Skeletal muscle tissue (tissue), 3 donors: ENCODE measurements at regions not wholly inside any gene's neighbourhood (a gene's known extent, or its start where the extent isn't known, plus 50 kb on each side); places are given as distances from the start of the nearest gene placed in this dataset.

Experiments
- H3K27ac ChIP-seq: one replicate; pipeline ENCODE4 v1.7.0; 2013; ENCODE audit warnings: mild to moderate bottlenecking, low read depth, low read length, inconsistent platforms
- H3K27me3 ChIP-seq, 3 donors: one replicate each; pipeline ENCODE4 v1.7.0; 2013; ENCODE audit warnings: low read length in 3 of 3; ENCODE audit not compliant: control insufficient read depth in 3 of 3, insufficient read depth in 3 of 3
- H3K36me3 ChIP-seq, 3 donors: one replicate each; pipeline ENCODE4 v1.7.0; 2013; ENCODE audit warnings: low read length in 3 of 3; ENCODE audit not compliant: control insufficient read depth in 3 of 3, insufficient read depth in 3 of 3
- H3K4me1 ChIP-seq, 3 donors: one replicate each; pipeline ENCODE4 v1.7.0; 2013; ENCODE audit warnings: low read length in 3 of 3, mild to moderate bottlenecking in 3 of 3; ENCODE audit not compliant: control insufficient read depth in 3 of 3, insufficient read depth in 3 of 3
- H3K4me3 ChIP-seq, 3 donors: one replicate each; pipeline ENCODE4 v1.7.0; 2013; ENCODE audit warnings: low read length in 3 of 3
- H3K9ac ChIP-seq, 3 donors: one replicate each; pipeline ENCODE4 v1.7.0; 2013; ENCODE audit warnings: low read length in 3 of 3, mild to moderate bottlenecking in 3 of 3, moderate library complexity in 2 of 3, low read depth in 1 of 3
- H3K9me3 ChIP-seq, 3 donors: one replicate each; pipeline ENCODE4 v1.7.0; 2013; ENCODE audit warnings: low read length in 3 of 3; ENCODE audit not compliant: control insufficient read depth in 3 of 3
- donor health status: Osteomylitis.

DNA sequence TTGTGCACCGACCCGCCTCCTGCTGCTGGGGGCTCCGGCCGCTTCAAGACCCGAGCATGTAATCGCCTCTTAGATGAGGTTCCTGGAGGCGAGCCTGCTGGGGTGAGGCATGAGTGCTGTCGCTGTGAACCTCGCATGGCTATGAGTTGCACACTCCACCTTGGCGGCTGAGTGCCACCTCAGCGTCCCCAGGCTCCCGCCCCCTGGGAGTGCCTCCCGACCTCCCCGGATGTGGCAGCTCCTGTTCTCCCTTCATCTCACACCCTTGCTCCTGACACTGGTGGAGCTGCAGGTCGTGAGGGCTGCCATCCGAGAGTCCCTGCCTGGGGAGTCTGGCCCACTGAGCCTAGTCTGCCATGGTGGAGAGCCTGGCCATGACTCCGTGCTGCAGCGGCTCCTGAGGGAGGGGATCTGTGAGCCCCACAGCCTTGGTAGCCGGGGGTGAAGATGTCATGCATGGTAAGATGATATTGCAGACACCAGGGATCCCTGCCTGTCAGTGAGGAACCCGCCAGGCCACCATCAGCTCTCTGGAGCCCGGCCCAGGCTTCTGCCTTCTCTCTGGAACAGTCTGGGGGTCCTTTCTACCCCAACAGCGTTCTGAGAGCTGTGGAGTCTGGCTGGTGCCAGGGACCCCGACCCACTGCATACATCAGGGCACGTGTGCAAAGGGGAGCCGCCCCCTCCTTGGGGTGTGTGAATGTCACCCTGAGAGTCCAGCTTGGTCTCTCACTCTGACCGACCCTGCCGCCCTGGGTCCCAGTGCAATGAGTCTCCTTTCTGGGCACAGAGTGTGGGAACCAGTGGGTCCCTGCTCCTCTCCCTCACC lies 61.6 kb upstream of the HS6ST1 start:
- no peaks in the 10 kb centered on the region for H3K36me3 ChIP-seq
- no peaks in the 10 kb centered on the region for H3K9me3 ChIP-seq
- peaks cover 0 to 5% (median 0%) of the 10 kb centered on the region in 3 donors for H3K27me3 ChIP-seq
- H3K9ac ChIP-seq = no peak overlapping the region
- H3K27ac ChIP-seq = no peak overlapping the region
- peaks cover 0 to 12% (median 3%) of the 10 kb centered on the region in 3 donors for H3K4me1 ChIP-seq
- H3K4me3 ChIP-seq = no peak overlapping the region

DNA sequence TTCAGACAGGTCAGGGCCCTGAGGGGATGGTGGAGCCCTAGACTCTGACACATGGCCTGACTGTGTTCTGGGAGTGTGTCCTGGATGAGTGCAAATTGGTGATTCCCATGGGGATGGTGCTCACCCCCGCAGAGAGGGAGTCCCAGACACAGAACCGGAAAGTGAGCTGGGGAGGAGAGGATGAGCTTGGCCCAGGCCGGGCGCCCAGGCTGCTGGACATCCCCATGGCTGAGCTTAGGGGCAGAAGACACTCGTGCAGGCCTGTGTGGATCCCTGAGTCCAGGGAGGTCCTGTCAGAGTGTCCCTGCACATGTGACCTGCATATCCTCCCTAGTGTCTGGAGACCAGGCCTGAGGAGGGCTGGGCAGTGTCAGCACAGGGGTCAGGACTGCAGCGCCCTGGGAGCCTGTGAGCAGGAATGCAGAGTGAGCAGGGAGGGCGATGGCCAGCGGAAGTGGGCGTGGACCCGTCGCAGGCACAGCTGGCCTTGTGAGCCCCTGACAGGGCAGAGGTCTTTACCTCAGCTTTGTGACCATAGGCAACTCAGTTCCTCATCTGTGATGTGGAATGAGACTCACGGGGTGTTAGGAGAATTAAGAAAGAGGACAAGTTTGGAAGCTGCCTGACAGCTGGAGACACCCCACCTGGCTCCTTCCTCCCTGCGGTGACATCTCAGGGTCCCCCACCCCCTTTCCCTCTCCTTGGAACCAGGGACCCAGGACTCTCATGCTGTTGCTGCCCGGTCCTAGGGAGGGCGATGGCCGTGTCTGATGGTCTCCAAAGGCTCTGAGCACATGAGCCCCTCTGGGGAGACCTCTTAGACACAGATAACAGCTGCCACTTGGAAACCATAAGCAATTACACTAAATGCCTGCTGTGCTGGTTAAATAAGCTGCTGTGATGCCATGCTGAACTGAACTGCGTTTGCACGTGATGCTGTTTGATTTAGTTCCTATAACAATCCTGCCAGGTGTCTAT lies 62.6 kb upstream of the HS6ST1 start:
- Histone ChIP-seq H3K4me3 (no peak overlapping the region), H3K4me1 (peaks cover 0 to 12% (median 3%) of the 10 kb centered on the region in 3 donors), H3K9ac (no peak overlapping the region)

DNA sequence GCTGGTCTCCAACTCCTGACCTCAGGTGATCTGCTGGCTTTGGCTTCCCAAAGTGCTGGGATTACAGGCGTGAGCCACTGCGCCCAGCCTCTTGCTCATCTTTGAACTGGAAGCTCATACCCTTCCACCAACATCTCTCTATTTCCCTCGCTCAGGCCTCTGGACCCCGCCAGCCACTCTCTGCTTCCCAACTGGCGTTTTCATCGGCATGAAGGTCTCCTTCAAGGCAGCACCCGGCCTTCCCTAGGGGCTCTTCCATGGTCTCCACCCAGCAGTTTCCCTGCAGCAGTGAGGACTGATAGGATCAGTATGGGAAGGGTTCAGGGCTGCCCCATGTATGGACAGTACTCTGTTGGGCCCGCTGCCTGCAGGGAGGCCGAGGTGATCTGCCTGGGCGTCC lies 65.8 kb upstream of the HS6ST1 start:
- Histone ChIP-seq H3K36me3 (no peaks in the 10 kb centered on the region), H3K27me3 (no peaks in the 10 kb centered on the region), H3K9ac (no peak overlapping the region), H3K4me3 (no peak overlapping the region), H3K4me1 (peaks cover 0 to 6% (median 3%) of the 10 kb centered on the region in 3 donors), H3K9me3 (no peaks in the 10 kb centered on the region), H3K27ac (no peak overlapping the region)

More for the DNA sequence above, 62.6 kb upstream of the HS6ST1 start:
- H3K36me3 ChIP-seq = no peaks in the 10 kb centered on the region
- no peak overlapping the region for H3K27ac ChIP-seq
- H3K9me3 ChIP-seq = no peaks in the 10 kb centered on the region
- H3K27me3 ChIP-seq = peaks cover 0 to 5% (median 0%) of the 10 kb centered on the region in 3 donors

DNA sequence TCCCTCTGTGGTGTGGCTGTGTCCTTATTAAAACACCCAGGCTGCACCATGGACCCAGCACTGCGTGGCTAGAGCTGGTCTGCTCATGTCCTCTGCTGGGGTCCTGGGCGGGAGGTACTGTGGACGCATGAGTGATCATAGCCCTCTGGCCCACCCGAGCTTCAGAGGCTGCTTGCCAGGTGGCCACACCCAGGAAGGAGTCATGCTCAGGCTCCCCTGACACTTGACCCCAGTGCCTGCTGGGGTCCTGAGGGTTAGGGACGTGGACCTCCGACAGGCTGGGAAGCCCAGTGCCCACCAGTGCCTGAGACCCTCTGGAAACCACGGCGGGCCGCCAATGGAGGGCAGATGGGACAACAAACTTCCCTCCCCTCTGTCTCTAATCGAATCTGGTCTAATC lies 66.3 kb upstream of the HS6ST1 start:
- H3K9ac ChIP-seq = no peak overlapping the region
- no peaks in the 10 kb centered on the region for H3K27me3 ChIP-seq
- no peaks in the 10 kb centered on the region for H3K9me3 ChIP-seq
- H3K27ac ChIP-seq = no peak overlapping the region
- peaks cover 0 to 6% (median 3%) of the 10 kb centered on the region in 3 donors for H3K4me1 ChIP-seq
- no peaks in the 10 kb centered on the region for H3K36me3 ChIP-seq
- H3K4me3 ChIP-seq = no peak overlapping the region

DNA sequence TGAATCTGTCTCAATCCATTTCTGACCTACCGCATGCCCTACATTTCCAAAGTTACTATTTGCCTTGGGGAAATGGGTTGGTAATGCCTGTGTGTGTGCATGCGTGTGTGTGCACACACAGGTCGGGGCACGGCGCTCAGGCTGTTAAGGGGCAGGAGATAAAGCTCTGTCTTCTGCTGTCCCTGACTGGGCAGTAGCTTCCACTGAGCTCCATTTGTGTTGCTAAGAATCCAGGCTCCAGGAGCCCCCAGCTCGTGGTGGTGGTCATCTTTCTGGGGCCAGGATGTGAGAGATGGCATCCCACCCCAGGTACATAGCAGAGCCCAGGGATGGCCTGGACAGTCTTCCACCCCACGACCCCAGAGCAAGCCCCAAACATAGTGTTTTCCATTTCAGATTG lies 66.7 kb upstream of the HS6ST1 start:
- no peak overlapping the region for H3K9ac ChIP-seq
- no peaks in the 10 kb centered on the region for H3K27me3 ChIP-seq
- H3K4me3 ChIP-seq = no peak overlapping the region
- H3K9me3 ChIP-seq = no peaks in the 10 kb centered on the region
- no peak overlapping the region for H3K27ac ChIP-seq
- peaks cover 0 to 6% (median 3%) of the 10 kb centered on the region in 3 donors for H3K4me1 ChIP-seq
- no peaks in the 10 kb centered on the region for H3K36me3 ChIP-seq

DNA sequence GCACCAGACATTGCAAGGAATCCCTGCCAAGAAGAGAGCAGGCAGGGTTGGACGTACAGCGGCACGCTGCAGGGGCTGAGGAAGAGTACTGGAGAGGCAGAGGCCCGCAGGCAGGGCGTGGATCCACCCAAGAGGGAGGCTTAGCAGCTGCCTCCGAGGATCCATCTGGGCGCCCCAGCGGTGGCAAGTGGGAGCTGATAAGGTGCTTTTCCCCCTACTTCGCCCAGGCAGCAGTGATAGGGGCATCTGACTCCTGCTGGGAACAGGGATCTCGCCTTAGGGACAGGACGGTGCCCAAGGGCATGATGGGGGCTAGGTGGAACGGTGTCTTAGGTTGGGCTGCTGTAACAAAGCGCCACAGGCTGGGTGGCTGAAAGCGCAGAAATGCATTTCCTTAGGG lies 67.4 kb upstream of the HS6ST1 start:
- Histone ChIP-seq H3K4me1 (peaks cover 0 to 3% (median 0%) of the 10 kb centered on the region in 3 donors), H3K9ac (no peak overlapping the region), H3K36me3 (no peaks in the 10 kb centered on the region), H3K4me3 (no peak overlapping the region), H3K9me3 (no peaks in the 10 kb centered on the region), H3K27me3 (no peaks in the 10 kb centered on the region), H3K27ac (no peak overlapping the region)

DNA sequence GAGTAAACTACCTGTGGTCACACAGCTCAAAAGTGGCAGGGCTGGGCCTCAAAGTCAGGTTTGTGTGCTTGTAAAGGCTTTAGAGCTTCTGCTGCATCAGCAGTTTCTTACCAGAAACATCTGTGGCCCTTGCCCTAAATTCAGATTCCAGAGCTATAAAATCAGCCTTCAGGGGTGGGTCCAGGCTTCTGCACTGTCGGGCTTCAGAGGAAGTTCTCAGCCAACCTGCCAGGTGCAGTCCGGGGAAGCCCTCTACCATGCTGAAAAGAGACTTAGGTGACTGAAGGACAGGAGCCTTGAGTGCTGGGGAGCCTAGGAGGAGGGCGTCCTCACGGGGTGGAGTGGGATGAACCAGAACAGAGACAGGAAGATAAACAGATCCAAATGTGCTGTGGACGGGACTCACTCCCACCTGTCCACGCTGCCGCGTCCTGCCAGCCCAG lies 69.9 kb upstream of the HS6ST1 start:
- no peaks in the 10 kb centered on the region for H3K4me1 ChIP-seq
- no peak overlapping the region for H3K27ac ChIP-seq
- no peaks in the 10 kb centered on the region for H3K36me3 ChIP-seq
- no peaks in the 10 kb centered on the region for H3K27me3 ChIP-seq
- no peak overlapping the region for H3K4me3 ChIP-seq
- H3K9me3 ChIP-seq = no peaks in the 10 kb centered on the region
- H3K9ac ChIP-seq = no peak overlapping the region

DNA sequence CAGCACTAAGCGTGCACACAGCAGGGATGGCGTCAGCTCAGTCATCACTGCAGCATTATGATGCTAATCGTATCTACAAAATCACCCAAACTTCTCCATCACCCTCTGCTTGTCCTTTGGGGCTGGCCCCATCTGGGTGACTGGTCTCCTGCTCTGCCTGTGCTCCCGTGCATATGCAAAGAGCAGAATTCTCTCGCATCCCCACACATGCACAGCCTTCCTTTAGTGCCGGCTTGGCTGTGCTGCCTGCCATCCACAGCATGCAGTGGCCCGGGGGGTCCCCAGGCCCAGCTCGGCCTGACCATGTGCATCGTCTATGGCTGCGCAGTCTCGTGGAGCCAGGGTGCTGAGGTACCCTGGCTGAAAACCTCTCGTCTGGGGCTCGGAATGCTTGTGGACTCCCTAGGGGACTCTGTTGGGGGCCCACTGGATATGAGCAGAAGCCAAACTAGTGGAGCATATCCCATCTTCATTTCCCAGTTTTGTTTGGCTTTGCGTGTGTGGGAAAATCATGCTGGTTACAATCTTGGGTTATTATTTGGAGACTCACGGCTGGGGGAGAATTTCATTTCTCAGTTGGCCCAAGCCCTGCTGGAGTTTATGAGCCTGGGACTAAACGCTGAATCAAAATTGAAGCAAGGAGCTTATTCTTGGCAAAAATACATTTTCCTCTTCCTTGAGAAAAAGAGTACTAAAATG lies 70.9 kb upstream of the HS6ST1 start:
- Histone ChIP-seq H3K4me1 (no peaks in the 10 kb centered on the region), H3K27ac (no peak overlapping the region), H3K36me3 (no peaks in the 10 kb centered on the region), H3K4me3 (no peak overlapping the region), H3K9ac (no peak overlapping the region), H3K9me3 (no peaks in the 10 kb centered on the region), H3K27me3 (no peaks in the 10 kb centered on the region)

DNA sequence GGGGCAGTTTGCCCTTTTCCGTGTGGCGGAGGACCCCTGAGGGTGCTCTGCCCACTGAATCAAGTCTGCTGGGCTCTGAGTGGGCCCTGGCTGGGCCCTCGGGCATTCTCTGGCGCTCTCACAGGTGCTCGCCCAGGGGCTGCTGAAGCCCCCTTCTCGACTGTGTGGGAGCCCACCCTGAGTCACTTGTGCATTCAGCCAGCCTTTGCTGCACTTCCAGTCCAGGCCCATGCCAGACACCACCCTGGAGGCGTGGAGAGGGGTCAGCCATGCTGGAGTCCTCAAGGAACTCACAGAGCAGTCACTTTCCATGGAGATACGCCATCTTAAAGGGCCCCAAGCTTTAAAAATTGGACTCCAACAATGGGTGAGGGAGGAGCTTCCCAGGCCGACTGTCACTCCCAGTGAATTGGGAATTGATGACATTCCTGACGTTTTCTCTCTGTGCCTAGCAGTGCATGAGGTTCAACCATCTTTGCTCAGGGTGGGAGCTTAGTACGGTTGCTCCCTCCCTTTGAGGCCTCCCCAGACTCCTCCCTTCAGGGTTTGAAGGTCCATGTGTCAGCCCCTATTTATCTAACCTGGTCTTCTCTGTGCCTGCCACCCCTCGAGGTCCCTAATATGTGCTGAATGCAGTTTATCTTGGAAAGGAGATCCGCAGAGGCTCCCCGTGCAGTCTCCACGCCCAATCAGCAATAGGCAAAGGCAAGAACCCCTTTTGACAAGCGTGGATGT lies 71.8 kb upstream of the HS6ST1 start:
- Histone ChIP-seq H3K4me3 (no peak overlapping the region), H3K4me1 (no peaks in the 10 kb centered on the region), H3K9ac (no peak overlapping the region), H3K36me3 (no peaks in the 10 kb centered on the region), H3K27ac (no peak overlapping the region), H3K9me3 (no peaks in the 10 kb centered on the region), H3K27me3 (no peaks in the 10 kb centered on the region)
